ENCODE measurements at regions not wholly inside any gene's neighbourhood (a gene's known extent, or its start where the extent isn't known, plus 50 kb on each side); places are given as distances from the start of the nearest gene placed in this dataset.

- CTCF ChIA-PET, result no interaction called here
- no peaks in the 10 kb centered on the region for H3K27me3 ChIP-seq (ENCODE audit: control insufficient read depth, insufficient read depth, low read length)
- no peak for TF ChIP-seq CTCF (IDR thresholded peaks at IDR 0.05; ENCODE audit: insufficient read depth, low read depth, low read length)
- H3K4me3 ChIP-seq (ENCODE audit: low read depth, low read length), result no peak overlapping the region
- no peaks in the 10 kb centered on the region for H3K36me3 ChIP-seq (ENCODE audit: control insufficient read depth, insufficient read depth, low read length)
- POLR2A ChIA-PET, result no interaction called here
- DNase-seq (ENCODE audit: low read depth), result no peak
These were observed 259.6 kb upstream of the ZNF804A start for GRCh38 chr2:184338771-184339170.

GRCh38 chr2:184339966-184340365 lies 258.4 kb upstream of the ZNF804A start:
- no peaks in the 10 kb centered on the region for H3K27me3 ChIP-seq (ENCODE audit: control insufficient read depth, insufficient read depth, low read length)
- no peaks in the 10 kb centered on the region for H3K36me3 ChIP-seq (ENCODE audit: control insufficient read depth, insufficient read depth, low read length)
- CTCF ChIA-PET, result no interaction called here
- POLR2A ChIA-PET, result no interaction called here
- DNase-seq (ENCODE audit: low read depth), result no peak
- TF ChIP-seq CTCF (IDR thresholded peaks at IDR 0.05; ENCODE audit: insufficient read depth, low read depth, low read length), result no peak
- H3K4me3 ChIP-seq (ENCODE audit: low read depth, low read length), result no peak overlapping the region

- no peak for TF ChIP-seq CTCF (IDR thresholded peaks at IDR 0.05; ENCODE audit: insufficient read depth, low read depth, low read length)
- no peaks in the 10 kb centered on the region for H3K36me3 ChIP-seq (ENCODE audit: control insufficient read depth, insufficient read depth, low read length)
- ChIA-PET CTCF (no interaction called here), POLR2A (no interaction called here)
- H3K27me3 ChIP-seq (ENCODE audit: control insufficient read depth, insufficient read depth, low read length), result no peaks in the 10 kb centered on the region
- no peak overlapping the region for H3K4me3 ChIP-seq (ENCODE audit: low read depth, low read length)
- no peak for DNase-seq (ENCODE audit: low read depth)
These were observed 251.9 kb upstream of the ZNF804A start for GRCh38 chr2:184346338-184346862.

DNA sequence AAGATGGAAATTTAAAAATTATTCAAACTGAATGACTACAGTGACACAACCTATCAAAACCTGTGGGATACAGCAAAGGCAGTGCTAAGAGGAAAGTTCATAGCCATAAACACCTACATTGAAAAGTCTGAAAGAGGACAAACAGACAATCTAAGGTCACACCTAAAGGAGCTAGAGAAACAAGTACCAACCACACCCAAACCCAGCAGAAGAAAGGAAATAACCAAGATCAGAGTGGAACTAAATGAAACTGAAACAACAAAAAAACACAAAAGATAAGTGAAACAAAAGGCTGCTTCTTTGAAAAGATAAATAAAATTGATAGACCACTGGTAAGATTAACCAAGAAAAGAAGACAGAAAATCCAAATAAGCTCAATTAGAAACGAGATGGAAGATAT lies 247.2 kb upstream of the ZNF804A start:
- H3K36me3 ChIP-seq (ENCODE audit: control insufficient read depth, insufficient read depth, low read length), result no peaks in the 10 kb centered on the region
- H3K4me3 ChIP-seq (ENCODE audit: low read depth, low read length), result no peak overlapping the region
- no peaks in the 10 kb centered on the region for H3K27me3 ChIP-seq (ENCODE audit: control insufficient read depth, insufficient read depth, low read length)
- ChIA-PET POLR2A (no interaction called here), CTCF (no interaction called here)
- DNase-seq (ENCODE audit: low read depth), result no peak
- no peak for TF ChIP-seq CTCF (IDR thresholded peaks at IDR 0.05; ENCODE audit: insufficient read depth, low read depth, low read length)

DNA sequence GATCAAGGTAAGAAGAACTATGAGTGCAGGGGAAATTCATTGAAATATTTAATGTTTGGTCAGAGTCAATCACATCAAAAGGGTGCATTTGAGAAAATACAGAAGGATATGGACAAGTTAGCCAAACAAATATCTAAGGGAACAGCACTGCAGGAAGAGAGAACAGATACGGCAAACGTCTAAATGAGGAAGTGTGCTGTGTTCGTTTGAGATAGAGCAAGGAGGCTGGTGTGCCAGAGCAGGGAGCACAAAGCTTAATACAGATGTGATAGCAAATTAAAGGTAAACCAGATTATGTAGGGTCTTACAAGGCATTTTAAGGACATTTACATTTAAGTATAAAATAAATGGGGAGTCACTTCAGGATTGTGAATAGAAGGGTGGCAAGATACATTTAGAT lies 241.3 kb upstream of the ZNF804A start:
- ChIA-PET CTCF (interaction anchor here (0.7 kb wide), 1 partner anchor 60 kb away, joined by 3 read pairs; no protein-coding TSS in a partner anchor), POLR2A (no interaction called here)
- Histone ChIP-seq H3K36me3 (ENCODE audit: control insufficient read depth, insufficient read depth, low read length) (no peaks in the 10 kb centered on the region), H3K27me3 (ENCODE audit: control insufficient read depth, insufficient read depth, low read length) (no peaks in the 10 kb centered on the region), H3K4me3 (ENCODE audit: low read depth, low read length) (no peak overlapping the region)
- TF ChIP-seq CTCF (IDR thresholded peaks at IDR 0.05; ENCODE audit: insufficient read depth, low read depth, low read length), result no peak
- DNase-seq (ENCODE audit: low read depth), result no peak

Data from BJ (cell line).